ENCODE measurements at regions not wholly inside any gene's neighbourhood (a gene's known extent, or its start where the extent isn't known, plus 50 kb on each side); places are given as distances from the start of the nearest gene placed in this dataset.

- DNase-seq = no peak
These were observed 263.3 kb downstream of the ABHD5 start for GRCh38 chr3:43953814-43954692.

- DNase-seq = no peak
These were observed 266.2 kb downstream of the ABHD5 start for GRCh38 chr3:43956945-43957344.

- no peak for DNase-seq
These were observed 266.8 kb downstream of the ABHD5 start for GRCh38 chr3:43957553-43957952.

- no peak for DNase-seq
These were observed 267.4 kb downstream of the ABHD5 start for GRCh38 chr3:43958005-43958770.

GRCh38 chr3:43958973-43959372, 268.2 kb downstream of the ABHD5 start:
- no peak for DNase-seq

- DNase-seq = no peak
These were observed 269.0 kb downstream of the ABHD5 start for GRCh38 chr3:43959498-43960447.

GRCh38 chr3:43960448-43960840, 269.7 kb downstream of the ABHD5 start:
- no peak for DNase-seq

GRCh38 chr3:43962043-43962442, 271.3 kb downstream of the ABHD5 start:
- DNase-seq = no peak

GRCh38 chr3:43963208-43963607, 272.5 kb downstream of the ABHD5 start:
- DNase-seq = no peak

- no peak for DNase-seq
These were observed 273.9 kb downstream of the ABHD5 start for GRCh38 chr3:43964640-43965039.

GRCh38 chr3:43965656-43966055, 274.9 kb downstream of the ABHD5 start:
- DNase-seq = no peak

GRCh38 chr3:43966126-43966525, 275.4 kb downstream of the ABHD5 start:
- DNase-seq = no peak

- no peak for DNase-seq
These were observed 275.2 kb upstream of the TOPAZ1 start for GRCh38 chr3:43966530-43966929.

- peak; percentile 6 for DNase-seq
These were observed 273.2 kb upstream of the TOPAZ1 start for GRCh38 chr3:43968465-43968864.

GRCh38 chr3:43969944-43970343, 271.7 kb upstream of the TOPAZ1 start:
- no peak for DNase-seq

GRCh38 chr3:43970351-43970750, 271.3 kb upstream of the TOPAZ1 start:
- DNase-seq = no peak

GRCh38 chr3:43970920-43971319, 270.8 kb upstream of the TOPAZ1 start:
- DNase-seq = no peak

GRCh38 chr3:43971486-43971885, 270.2 kb upstream of the TOPAZ1 start:
- no peak for DNase-seq

- no peak for DNase-seq
These were observed 263.0 kb upstream of the TOPAZ1 start for GRCh38 chr3:43978708-43979107.

GRCh38 chr3:43979645-43980044, 262.0 kb upstream of the TOPAZ1 start:
- DNase-seq = no peak

GRCh38 chr3:43994657-43995546, 246.8 kb upstream of the TOPAZ1 start:
- no peak for DNase-seq

Data from NCI-H774 (cell line).